ENCODE measurements at regions not wholly inside any gene's neighbourhood (a gene's known extent, or its start where the extent isn't known, plus 50 kb on each side); places are given as distances from the start of the nearest gene placed in this dataset.

DNA sequence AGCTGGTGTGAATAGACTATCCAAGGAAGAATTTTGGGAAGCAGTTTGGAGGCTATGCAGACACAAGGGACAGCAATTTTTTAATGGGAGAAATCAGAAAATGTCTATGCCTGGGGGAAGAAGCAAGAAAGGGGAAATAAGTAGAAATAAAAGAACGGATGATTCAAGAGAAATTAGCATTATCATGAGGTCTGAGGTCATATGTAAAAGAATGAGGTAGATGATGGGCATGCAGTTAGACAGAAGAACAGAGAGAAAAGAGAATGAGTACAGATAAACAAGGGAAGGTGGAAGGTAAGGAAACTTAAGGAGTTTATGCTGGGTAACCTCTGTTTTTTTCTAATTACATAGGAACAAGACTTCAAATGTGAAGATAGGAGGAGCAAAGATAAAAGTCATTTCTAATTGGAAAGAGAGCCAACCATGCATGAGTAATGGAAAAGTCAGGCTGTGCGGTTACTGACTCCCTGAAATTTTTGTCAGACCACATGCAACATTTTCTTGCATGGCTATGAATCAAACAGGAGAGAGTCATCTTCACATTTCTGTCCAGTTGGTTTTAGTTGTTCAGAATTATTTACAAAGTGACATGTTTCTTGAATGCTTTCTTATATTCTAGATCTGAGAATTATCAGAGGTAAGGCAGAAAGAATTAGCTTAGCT, 101.0 kb upstream of the PIK3R1 start:
- no peak for ATAC-seq (ENCODE audit: poor library complexity)
- no peaks in the 10 kb centered on the region for H3K27me3 ChIP-seq (ENCODE audit: control insufficient read depth in 1 of 2, insufficient read depth in 2 of 2, low read length in 2 of 2)
- no peak for DNase-seq
- H3K4me1 ChIP-seq (ENCODE audit: insufficient read depth, low read length) = no peaks in the 10 kb centered on the region
- no peaks in the 10 kb centered on the region for H3K36me3 ChIP-seq (ENCODE audit: insufficient read depth, low read length)
- Mint-ChIP-seq H3K4me1 (ENCODE audit: low read depth) (peaks cover 3% of the 10 kb centered on the region), H3K27ac (no peak overlapping the region), H3K27me3 (peaks cover 5% of the 10 kb centered on the region), H3K36me3 (ENCODE audit: low read depth) (no peaks in the 10 kb centered on the region), H3K9me3 (no peaks in the 10 kb centered on the region), H3K4me3 (no peak overlapping the region)
- TF ChIP-seq, protein P1, sequence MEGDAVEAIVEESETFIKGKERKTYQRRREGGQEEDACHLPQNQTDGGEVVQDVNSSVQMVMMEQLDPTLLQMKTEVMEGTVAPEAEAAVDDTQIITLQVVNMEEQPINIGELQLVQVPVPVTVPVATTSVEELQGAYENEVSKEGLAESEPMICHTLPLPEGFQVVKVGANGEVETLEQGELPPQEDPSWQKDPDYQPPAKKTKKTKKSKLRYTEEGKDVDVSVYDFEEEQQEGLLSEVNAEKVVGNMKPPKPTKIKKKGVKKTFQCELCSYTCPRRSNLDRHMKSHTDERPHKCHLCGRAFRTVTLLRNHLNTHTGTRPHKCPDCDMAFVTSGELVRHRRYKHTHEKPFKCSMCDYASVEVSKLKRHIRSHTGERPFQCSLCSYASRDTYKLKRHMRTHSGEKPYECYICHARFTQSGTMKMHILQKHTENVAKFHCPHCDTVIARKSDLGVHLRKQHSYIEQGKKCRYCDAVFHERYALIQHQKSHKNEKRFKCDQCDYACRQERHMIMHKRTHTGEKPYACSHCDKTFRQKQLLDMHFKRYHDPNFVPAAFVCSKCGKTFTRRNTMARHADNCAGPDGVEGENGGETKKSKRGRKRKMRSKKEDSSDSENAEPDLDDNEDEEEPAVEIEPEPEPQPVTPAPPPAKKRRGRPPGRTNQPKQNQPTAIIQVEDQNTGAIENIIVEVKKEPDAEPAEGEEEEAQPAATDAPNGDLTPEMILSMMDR (IDR thresholded peaks at IDR 0.05) = no peak
- ChIA-PET POLR2A (no interaction called here), CTCF (no interaction called here)
- no peak overlapping the region for H3K27ac ChIP-seq (ENCODE audit: low read depth in 1 of 2, low read length in 2 of 2)
- no peaks in the 10 kb centered on the region for H3K9me3 ChIP-seq (ENCODE audit: control insufficient read depth in 1 of 2, insufficient read depth in 1 of 2, low read length in 2 of 2)
- intact Hi-C loops (cut with DNase I, micrococcal nuclease) = no loop called here
- H3K4me3 ChIP-seq (ENCODE audit: low read length) = no peak overlapping the region

GRCh38 chr5:68112658-68113057, 102.9 kb upstream of the PIK3R1 start:
- Mint-ChIP-seq H3K36me3 (ENCODE audit: low read depth) (no peaks in the 10 kb centered on the region), H3K27me3 (peaks cover 5% of the 10 kb centered on the region), H3K4me1 (ENCODE audit: low read depth) (no peaks in the 10 kb centered on the region), H3K27ac (no peak overlapping the region), H3K4me3 (no peak overlapping the region), H3K9me3 (no peaks in the 10 kb centered on the region)
- TF ChIP-seq, protein P1 (IDR thresholded peaks at IDR 0.05) = no peak
- Histone ChIP-seq H3K27me3 (ENCODE audit: control insufficient read depth in 1 of 2, insufficient read depth in 2 of 2, low read length in 2 of 2) (no peaks in the 10 kb centered on the region), H3K36me3 (ENCODE audit: insufficient read depth, low read length) (no peaks in the 10 kb centered on the region), H3K27ac (ENCODE audit: low read depth in 1 of 2, low read length in 2 of 2) (no peak overlapping the region), H3K4me3 (ENCODE audit: low read length) (no peak overlapping the region), H3K9me3 (ENCODE audit: control insufficient read depth in 1 of 2, insufficient read depth in 1 of 2, low read length in 2 of 2) (no peaks in the 10 kb centered on the region), H3K4me1 (ENCODE audit: insufficient read depth, low read length) (no peaks in the 10 kb centered on the region)
- DNase-seq = no peak
- ChIA-PET POLR2A (no interaction called here), CTCF (interaction anchor here (1.0 kb wide), 1 partner anchor 13 kb away, joined by 3 read pairs; no protein-coding TSS in a partner anchor)
- ATAC-seq (ENCODE audit: poor library complexity) = no peak
- intact Hi-C loops (cut with DNase I, micrococcal nuclease) = no loop called here

GRCh38 chr5:68110894-68111293, 104.7 kb upstream of the PIK3R1 start:
- Histone ChIP-seq H3K27ac (ENCODE audit: low read depth in 1 of 2, low read length in 2 of 2) (no peak overlapping the region), H3K27me3 (ENCODE audit: control insufficient read depth in 1 of 2, insufficient read depth in 2 of 2, low read length in 2 of 2) (no peaks in the 10 kb centered on the region), H3K9me3 (ENCODE audit: control insufficient read depth in 1 of 2, insufficient read depth in 1 of 2, low read length in 2 of 2) (no peaks in the 10 kb centered on the region), H3K4me3 (ENCODE audit: low read length) (no peak overlapping the region), H3K4me1 (ENCODE audit: insufficient read depth, low read length) (no peaks in the 10 kb centered on the region), H3K36me3 (ENCODE audit: insufficient read depth, low read length) (no peaks in the 10 kb centered on the region)
- Mint-ChIP-seq H3K9me3 (no peaks in the 10 kb centered on the region), H3K36me3 (ENCODE audit: low read depth) (no peaks in the 10 kb centered on the region), H3K27me3 (no peaks in the 10 kb centered on the region), H3K27ac (no peak overlapping the region), H3K4me3 (no peak overlapping the region), H3K4me1 (ENCODE audit: low read depth) (no peaks in the 10 kb centered on the region)
- TF ChIP-seq, protein P1 (IDR thresholded peaks at IDR 0.05) = no peak
- intact Hi-C loops (cut with DNase I, micrococcal nuclease) = no loop called here
- CTCF ChIA-PET = interaction anchor here (0.7 kb wide), 1 partner anchor 36 kb away, joined by 3 read pairs; no protein-coding TSS in a partner anchor
- no peak for ATAC-seq (ENCODE audit: poor library complexity)
- POLR2A ChIA-PET = no interaction called here
- no peak for DNase-seq

All from CD4-positive, alpha-beta T cell (primary cell).